HG03175 (cell line): ENCODE measurements at regions not wholly inside any gene's neighbourhood (a gene's known extent, or its start where the extent isn't known, plus 50 kb on each side); places are given as distances from the start of the nearest gene placed in this dataset.
"Not testable (repeated sequence)": the region's sequence is repeated elsewhere in the genome, so short reads cannot be mapped to it uniquely, and the experiment has no call there.

Source experiments
- ATAC-seq: cut with Tn5 transposase; IDR thresholded peaks from one replicate; pipeline ENCODE4 v1.9.1; 2021; ENCODE audit warnings: mild to moderate bottlenecking, moderate library complexity; ENCODE audit not compliant: unreplicated experiment

- ATAC-seq: not testable (repeated sequence)
These were observed 814.3 kb upstream of the VRK2 start for GRCh38 chr2:57232341-57232740.

GRCh38 chr2:57251495-57251894, 795.1 kb upstream of the VRK2 start:
- not testable (repeated sequence) for ATAC-seq

DNA sequence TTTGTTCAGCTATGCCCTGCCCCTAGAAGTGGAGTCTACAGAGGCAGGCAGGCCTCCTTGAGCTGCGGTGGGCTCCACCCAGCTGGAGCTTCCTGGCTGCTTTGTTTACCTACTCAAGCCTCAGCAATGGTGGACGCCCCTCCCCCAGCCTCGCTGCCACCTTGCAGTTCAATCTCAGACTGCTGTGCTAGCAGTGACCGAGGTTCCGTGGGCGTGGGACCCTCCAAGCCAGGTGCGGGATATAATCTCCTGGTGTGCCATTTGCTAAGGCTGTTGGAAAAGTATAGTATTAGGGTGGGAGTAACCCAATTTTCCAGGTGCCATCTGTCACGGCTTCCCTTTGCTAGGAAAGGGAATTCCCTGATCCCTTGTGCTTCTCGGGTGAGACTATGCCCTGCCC, 770.2 kb upstream of the VRK2 start:
- ATAC-seq: not testable (repeated sequence)

DNA sequence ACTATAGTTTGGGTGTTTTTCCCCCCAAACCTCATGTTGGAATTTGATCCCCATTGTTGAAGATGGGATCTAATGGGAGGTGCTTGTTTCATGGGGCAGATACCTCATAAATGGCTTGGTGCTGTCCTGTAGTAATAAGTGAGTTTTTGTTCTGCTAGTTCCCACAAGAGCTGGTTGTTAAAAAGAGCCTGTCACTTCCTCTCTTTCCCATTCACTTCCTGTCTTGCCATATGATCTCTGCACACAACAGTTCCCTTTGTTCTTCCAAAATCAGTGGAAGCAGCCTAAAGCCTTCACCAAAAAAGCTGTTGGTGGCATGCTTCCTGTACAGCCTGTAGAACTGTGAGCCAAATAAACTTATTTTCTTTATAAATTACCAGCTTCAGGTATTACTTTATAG, 768.2 kb upstream of the VRK2 start:
- ATAC-seq: no peak

DNA sequence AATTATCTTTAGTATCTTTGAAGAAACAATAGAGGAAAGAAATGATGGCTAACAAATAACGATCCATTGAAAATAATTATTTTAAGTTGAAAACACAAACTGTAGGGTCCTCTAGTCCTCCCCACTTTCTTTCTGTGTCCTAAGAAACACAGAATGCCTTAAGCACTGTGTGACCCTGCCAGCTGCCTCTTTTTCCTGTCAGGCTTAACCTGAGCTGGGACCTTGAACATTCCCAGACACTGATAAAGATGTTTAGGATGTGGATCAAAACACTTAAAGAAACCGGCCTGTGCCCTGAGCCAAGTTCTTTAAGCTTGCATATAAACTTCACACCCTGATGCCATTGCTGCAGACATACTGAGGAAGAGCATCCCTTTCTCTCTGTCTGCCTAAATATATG, 755.4 kb upstream of the VRK2 start:
- no peak for ATAC-seq

- ATAC-seq: no peak
These were observed 749.6 kb upstream of the VRK2 start for GRCh38 chr2:57296795-57297517.

DNA sequence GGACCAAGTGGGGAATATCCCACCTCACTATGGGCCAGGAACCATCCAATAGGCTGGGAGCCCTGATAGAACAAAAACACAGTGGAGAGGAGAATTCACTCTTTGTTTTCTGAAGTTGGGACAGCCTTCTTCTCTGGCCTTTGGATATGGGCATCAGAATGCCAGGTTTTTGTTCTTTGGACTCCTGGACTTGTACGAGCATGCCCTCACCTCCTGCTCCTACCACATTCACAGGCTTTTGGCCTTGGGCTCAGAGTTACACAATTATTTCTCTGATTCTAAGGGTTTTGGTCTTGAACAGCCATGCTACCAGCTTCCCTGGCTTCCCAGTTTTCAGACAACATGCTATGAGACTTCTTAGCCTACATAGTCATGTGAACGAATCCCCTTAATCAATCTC, 732.9 kb upstream of the VRK2 start:
- ATAC-seq: no peak

GRCh38 chr2:57314682-57315081, 731.9 kb upstream of the VRK2 start:
- no peak for ATAC-seq

DNA sequence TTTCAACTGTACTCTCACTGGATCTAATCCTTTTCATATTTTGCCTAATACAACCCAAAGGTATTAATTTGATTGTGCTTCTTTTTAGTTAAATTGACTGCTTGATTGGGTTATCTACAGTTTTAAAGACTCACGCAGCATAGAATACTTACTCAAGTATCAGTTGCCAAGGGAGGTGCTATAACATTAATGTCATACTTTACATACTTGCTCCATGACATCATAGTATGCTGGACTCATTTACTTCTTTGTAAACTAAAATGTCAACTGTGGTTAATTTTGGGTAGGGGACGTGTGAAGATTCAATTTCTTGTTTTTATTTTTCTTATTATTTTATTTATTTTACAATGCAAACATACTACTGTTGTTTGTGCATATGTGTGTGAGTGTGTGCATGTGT, 716.2 kb upstream of the VRK2 start:
- no peak for ATAC-seq

DNA sequence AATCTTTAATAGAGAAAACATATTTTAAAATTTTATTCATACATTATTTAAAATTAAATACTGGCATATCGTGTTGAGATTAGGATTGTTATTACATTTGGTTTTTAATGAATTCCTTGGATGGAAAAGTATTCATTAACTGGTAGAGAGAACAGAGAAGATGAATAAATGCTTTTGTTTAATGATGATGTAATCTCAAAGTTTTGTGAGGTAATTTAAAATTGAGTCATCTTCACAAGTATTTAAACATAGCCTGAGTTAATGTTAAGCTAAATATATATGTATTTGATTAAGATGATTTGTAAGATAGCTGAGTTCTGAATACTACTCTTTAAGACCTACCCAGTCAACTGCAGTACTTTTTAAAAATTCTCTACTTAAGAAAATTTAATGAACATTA, 713.4 kb upstream of the VRK2 start:
- ATAC-seq: no peak

DNA sequence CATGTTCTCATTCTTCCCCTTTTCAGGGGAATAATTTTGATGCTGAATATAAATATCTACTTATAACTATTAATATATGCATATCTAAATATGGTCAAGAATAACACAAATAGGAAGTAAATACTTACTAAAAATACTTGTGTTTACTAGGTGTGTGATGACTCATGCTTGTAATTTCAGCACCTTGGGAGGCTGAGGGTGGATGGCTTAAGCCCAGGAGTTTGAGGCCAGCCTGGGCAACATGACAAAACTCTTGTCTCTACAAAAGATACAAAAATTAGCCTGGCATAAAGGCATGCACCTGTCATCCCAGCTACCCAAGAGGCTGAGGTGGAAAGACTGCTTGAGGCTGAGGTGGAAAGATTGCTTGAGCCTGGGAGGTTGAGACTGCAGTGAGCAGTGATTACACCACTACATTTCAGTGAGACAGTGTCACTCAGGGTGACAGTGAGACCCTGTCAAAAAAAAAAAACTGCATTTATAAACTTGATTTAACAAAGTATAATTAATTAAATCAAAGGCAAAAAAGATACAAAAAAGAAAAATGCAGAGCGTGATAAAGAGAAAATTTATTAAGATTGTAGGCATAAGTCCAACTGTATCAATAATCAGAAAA, 703.1 kb upstream of the VRK2 start:
- no peak for ATAC-seq

DNA sequence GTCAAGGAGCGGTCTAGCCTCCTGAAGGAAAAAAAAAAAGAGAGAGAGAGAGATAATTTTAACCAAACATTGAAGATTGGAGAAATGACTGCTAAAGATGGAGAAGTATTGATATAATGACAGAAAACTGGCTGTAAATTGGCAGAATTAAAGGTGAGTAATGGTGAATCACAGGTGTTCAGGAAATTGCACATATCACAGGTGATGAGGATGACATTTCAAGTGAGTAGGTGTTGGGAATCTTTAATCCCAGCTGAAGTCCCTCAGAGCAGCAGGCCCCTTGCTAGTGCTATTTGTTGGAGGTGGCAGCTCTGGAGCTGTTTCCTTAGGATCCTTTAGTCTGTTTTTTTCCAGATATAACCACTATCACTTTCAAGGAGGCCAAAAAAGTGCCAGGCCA, 678.4 kb upstream of the VRK2 start:
- ATAC-seq: no peak

DNA sequence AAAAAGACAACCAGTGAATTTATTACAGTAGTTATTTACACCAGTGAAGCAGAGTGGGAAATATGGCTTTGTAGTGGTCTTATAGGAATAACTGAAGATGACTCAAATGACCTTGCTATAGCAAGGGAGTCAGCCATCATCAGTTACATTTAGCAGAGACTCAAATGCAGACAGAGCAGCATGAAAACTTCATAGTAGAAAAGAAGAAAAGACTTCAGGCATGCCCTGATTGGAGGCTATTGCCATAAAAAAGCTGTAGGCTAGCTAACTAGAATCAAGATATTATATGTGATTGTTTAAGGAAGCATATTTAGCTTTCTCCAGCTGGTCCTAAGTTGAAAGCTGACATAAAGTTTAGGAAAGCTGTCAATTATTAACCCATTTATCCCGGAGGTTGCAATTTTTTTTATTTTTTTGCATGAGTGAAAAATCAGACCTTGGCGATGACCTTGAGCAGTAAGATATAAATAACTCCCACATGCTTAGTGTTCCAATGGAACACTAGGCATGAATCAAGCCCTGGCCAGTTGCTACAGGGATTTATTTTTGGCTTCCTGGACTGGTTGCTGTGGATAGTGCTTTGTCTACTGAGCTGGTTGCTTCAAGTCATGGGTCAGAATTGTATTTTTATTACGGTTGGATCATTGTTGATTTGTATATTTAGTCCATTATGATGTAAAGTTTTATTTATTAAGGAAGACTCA, 675.6 kb upstream of the VRK2 start:
- no peak for ATAC-seq

DNA sequence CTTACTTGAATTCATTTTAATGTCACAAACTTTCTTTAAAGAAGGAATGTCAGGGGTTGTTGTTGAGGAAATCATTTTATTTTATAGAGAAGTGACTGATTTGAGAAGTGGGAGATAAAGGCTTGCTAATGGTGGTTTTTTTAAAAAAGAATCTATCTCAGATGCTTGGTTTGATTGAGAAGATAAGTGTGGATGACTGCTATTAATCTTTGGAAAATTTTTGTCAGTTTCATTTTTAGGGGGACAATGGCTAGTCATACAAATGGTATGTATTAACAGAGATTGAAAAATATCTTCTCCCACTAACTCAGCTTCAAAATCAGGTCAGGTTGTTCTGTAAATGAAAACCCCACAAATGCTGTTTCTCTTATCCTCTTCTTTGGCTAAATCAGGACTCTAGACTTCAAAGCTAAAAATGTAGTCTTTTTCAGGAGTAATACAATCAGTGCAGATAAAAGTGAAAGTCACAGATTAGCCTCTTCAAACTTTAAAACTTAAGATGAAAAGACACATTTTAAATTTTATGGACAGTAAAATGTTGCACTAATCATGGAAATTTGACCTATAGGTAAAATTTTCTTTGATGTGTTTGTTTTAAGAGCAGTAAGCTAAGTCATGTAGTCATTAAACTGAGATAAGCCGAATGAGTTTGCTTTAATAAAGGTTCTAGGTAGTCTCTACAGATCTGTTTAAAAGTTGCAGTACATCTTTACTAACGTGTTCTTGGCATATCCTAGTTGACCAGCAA, 674.2 kb upstream of the VRK2 start:
- ATAC-seq: no peak

DNA sequence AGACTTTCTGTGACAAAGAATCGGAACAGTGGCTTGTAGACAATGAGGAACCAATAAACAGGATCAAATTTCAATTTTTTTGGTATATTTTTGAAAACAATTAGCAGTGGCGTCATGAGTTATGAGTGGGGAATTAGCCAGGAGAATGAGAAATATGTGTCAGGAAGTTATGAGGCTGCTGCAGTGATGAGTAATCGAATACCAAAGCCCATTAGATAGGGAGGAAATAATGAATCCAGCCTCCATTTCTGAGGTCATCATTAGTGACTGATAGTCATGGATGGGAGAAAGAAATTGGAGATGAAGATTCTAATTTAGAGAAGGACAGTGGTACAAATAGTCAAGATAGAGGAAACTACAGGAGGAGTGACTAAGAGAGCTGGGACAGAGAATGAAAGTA, 673.1 kb upstream of the VRK2 start:
- no peak for ATAC-seq

DNA sequence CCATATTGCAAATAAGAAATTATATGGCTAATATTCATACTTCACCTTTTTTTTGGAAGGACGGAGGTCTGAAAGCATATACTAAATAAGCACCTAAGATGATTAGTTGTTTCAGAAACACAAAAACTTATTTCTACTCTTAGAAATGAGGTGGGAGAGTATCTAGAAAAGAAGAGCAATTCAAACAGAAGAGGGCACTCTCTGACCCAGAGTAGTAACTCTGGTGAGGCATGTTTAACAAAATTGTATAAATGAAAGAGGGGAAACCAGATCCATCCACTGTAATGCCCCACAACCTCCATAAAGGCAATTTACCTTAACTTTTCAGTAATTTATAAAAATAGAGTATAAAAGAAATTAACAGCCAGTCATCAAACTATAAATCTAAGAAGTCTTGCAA, 669.6 kb upstream of the VRK2 start:
- ATAC-seq: no peak

DNA sequence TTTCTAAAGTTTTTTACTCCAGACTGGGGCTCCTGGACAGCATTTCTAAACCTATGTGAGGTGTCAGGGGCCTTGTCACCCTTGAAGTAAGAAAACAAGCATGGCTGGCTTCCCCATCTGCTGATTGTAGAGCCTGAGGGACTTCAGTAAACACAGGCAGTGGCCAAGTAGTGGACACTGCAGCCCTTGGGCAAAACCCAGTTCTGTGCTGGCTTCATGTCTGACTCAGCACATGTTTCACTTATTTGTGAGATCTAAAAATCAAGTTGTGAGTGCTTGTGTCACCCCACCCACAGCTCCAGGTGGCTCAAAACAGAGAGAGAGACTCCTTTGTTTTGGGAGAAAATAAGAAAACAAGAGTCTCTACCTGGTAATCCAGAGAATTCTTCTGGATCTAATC, 660.3 kb upstream of the VRK2 start:
- no peak for ATAC-seq

DNA sequence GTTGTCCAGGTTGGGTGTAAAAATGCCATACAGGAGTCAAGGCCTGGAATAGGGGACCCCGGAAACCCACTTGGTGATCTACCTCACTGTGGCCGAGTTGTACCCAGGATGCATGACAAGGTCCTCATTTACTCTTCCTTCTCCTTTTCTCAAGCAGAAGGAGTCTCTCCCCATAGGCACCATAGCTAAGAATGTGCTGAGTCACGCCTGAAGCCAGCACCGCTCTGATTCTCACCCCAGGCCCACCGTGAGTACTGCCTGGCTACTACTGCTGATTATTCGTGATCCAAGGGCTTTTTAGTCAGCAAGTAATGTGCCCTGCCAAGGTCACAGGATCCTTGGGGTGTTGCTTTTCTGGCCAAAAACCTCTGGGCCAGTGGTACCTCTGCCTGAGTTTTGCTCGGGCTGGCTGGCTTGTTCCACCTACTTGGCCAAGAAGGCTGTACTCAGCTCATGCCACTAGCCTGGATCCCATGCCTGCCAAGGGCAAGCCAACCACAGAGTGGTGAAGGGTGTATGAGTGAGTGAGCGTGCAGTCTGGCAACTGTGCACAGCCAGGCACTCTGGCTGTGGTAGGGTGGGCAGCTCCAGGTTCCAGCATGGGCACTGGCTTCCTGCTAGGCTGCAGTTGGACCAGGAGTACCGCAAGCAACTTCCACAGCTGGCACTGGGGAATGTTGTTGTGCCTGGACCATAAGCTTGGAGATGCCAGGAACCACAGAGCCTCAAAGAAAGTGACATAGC, 650.1 kb upstream of the VRK2 start:
- no peak for ATAC-seq

DNA sequence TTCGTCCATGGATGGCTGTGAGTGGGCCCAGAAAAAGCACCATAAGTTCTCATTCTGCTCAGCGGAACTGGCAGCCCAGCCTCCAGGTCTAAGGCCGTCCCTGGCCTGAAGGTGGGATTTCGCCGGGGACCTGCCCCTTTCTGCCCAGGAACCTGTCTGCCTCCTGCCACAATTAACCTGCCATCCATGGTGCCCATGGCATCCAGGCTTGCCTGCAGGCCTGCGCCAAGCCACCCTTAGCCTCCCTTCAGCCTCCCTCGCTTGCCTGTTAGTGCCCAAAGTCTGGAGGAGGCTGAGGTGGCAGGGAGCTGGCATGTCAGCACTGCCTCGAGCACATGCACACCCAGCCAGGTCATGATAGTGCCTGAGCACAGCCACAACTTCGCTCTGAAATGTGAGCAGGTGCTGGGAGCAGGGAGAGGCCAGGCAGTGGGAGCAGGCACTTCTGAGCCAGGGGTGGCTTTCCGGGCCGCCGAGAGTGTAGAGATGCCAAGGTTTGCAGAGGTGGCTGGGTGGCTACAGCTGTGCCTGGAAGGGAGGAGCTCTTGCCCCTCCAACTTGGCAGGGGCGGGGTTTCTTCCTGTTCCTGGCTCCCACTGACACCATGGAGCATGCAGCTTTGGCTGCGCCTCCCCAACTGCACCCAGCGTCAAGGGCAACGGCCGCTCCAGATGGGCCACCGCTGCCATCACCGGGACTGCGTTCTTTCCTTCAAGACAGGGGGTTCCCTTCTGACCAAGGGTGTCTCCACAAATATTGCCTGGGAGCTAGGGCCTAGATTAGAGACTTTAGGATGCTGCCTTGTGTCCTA, 648.9 kb upstream of the VRK2 start:
- ATAC-seq: no peak

DNA sequence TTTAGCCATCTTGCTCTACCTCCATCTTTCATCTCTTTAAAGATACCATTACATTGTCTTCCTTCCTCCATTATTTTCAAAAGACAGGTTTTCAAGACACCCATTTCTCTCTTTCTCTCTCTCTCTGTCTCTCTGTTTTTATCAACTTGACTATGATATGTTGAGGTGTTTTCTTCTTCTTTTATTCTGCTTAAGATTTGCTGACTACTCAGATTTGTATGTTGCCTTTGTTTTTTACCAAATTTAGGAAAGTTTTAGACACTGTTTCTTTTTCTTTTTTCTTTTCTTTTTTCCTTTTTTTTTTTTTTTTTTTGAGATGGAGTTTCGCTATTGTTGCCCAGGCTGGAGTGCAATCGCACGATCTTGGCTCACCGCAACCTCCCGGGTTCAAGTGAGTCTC, 647.5 kb upstream of the VRK2 start:
- ATAC-seq: no peak
